ENCODE measurements at regions not wholly inside any gene's neighbourhood (a gene's known extent, or its start where the extent isn't known, plus 50 kb on each side); places are given as distances from the start of the nearest gene placed in this dataset.

GRCh38 chr12:20011200-20011599, 357.1 kb upstream of the PDE3A start:
- Histone ChIP-seq H3K36me3 (ENCODE audit: insufficient read depth, low read length) (no peaks in the 10 kb centered on the region), H3K4me1 (ENCODE audit: insufficient read depth, low read length) (no peaks in the 10 kb centered on the region), H3K27me3 (ENCODE audit: control insufficient read depth in 1 of 2, insufficient read depth in 2 of 2, low read length in 2 of 2) (no peaks in the 10 kb centered on the region), H3K27ac (ENCODE audit: low read depth in 1 of 2, low read length in 2 of 2) (no peak overlapping the region), H3K9me3 (ENCODE audit: control insufficient read depth in 1 of 2, insufficient read depth in 1 of 2, low read length in 2 of 2) (peaks cover 0 to 7% of the 10 kb centered on the region in 2 experiments), H3K4me3 (ENCODE audit: low read length) (no peak overlapping the region)
- ATAC-seq (ENCODE audit: poor library complexity) (no peak), DNase-seq (no peak)
- CTCF ChIA-PET = no interaction called here
- Mint-ChIP-seq H3K9me3 (peaks cover 3% of the 10 kb centered on the region), H3K27ac (no peak overlapping the region), H3K4me1 (ENCODE audit: low read depth) (no peaks in the 10 kb centered on the region), H3K36me3 (ENCODE audit: low read depth) (no peaks in the 10 kb centered on the region), H3K27me3 (no peaks in the 10 kb centered on the region), H3K4me3 (no peak overlapping the region)
- intact Hi-C loops (cut with DNase I, micrococcal nuclease) = no loop called here
- POLR2A ChIA-PET = no interaction called here
- TF ChIP-seq, protein P1, sequence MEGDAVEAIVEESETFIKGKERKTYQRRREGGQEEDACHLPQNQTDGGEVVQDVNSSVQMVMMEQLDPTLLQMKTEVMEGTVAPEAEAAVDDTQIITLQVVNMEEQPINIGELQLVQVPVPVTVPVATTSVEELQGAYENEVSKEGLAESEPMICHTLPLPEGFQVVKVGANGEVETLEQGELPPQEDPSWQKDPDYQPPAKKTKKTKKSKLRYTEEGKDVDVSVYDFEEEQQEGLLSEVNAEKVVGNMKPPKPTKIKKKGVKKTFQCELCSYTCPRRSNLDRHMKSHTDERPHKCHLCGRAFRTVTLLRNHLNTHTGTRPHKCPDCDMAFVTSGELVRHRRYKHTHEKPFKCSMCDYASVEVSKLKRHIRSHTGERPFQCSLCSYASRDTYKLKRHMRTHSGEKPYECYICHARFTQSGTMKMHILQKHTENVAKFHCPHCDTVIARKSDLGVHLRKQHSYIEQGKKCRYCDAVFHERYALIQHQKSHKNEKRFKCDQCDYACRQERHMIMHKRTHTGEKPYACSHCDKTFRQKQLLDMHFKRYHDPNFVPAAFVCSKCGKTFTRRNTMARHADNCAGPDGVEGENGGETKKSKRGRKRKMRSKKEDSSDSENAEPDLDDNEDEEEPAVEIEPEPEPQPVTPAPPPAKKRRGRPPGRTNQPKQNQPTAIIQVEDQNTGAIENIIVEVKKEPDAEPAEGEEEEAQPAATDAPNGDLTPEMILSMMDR (IDR thresholded peaks at IDR 0.05) = no peak

DNA sequence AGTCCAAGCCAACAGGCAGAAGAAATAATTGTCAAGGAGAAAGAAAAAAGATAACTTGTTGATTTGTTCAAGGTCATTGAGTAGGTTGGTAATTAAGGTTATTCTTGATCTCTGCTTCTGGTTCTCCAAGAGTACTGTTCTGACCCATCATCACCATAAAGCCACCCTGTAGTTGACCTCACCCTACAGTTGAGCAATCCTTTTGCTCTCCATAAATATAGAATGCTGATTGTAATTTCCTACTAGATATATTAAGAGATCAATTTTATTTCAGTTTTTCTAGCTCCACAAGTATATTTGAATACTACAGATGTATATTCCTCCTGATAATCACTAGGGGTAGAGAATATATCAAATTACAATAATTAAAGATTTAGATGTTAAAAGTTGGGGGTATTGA, 350.5 kb upstream of the PDE3A start:
- Mint-ChIP-seq H3K9me3 (no peaks in the 10 kb centered on the region), H3K36me3 (ENCODE audit: low read depth) (no peaks in the 10 kb centered on the region), H3K4me1 (ENCODE audit: low read depth) (no peaks in the 10 kb centered on the region), H3K27me3 (no peaks in the 10 kb centered on the region), H3K4me3 (no peak overlapping the region), H3K27ac (no peak overlapping the region)
- no peak for ATAC-seq (ENCODE audit: poor library complexity)
- CTCF ChIA-PET = no interaction called here
- Histone ChIP-seq H3K36me3 (ENCODE audit: insufficient read depth, low read length) (no peaks in the 10 kb centered on the region), H3K27ac (ENCODE audit: low read depth in 1 of 2, low read length in 2 of 2) (no peak overlapping the region), H3K4me1 (ENCODE audit: insufficient read depth, low read length) (no peaks in the 10 kb centered on the region), H3K27me3 (ENCODE audit: control insufficient read depth in 1 of 2, insufficient read depth in 2 of 2, low read length in 2 of 2) (no peaks in the 10 kb centered on the region), H3K4me3 (ENCODE audit: low read length) (no peak overlapping the region), H3K9me3 (ENCODE audit: control insufficient read depth in 1 of 2, insufficient read depth in 1 of 2, low read length in 2 of 2) (peaks cover 0 to 4% of the 10 kb centered on the region in 2 experiments)
- POLR2A ChIA-PET = no interaction called here
- DNase-seq = no peak
- intact Hi-C loops (cut with DNase I, micrococcal nuclease) = no loop called here
- TF ChIP-seq, protein P1 (IDR thresholded peaks at IDR 0.05) = no peak

- H3K36me3 ChIP-seq (ENCODE audit: insufficient read depth, low read length) = no peaks in the 10 kb centered on the region
- TF ChIP-seq, protein P1 (IDR thresholded peaks at IDR 0.05) = no peak
- CTCF ChIA-PET = no interaction called here
- H3K27ac ChIP-seq (ENCODE audit: low read depth in 1 of 2, low read length in 2 of 2) = no peak overlapping the region
- H3K4me1 Mint-ChIP-seq (ENCODE audit: low read depth) = no peaks in the 10 kb centered on the region
- H3K36me3 Mint-ChIP-seq (ENCODE audit: low read depth) = no peaks in the 10 kb centered on the region
- peaks cover 0 to 4% of the 10 kb centered on the region in 2 experiments for H3K9me3 ChIP-seq (ENCODE audit: control insufficient read depth in 1 of 2, insufficient read depth in 1 of 2, low read length in 2 of 2)
- no peak for DNase-seq
- no peaks in the 10 kb centered on the region for H3K27me3 Mint-ChIP-seq
- no peaks in the 10 kb centered on the region for H3K9me3 Mint-ChIP-seq
- no peaks in the 10 kb centered on the region for H3K27me3 ChIP-seq (ENCODE audit: control insufficient read depth in 1 of 2, insufficient read depth in 2 of 2, low read length in 2 of 2)
- H3K27ac Mint-ChIP-seq = no peak overlapping the region
- H3K4me3 ChIP-seq (ENCODE audit: low read length) = no peak overlapping the region
- intact Hi-C loops (cut with DNase I, micrococcal nuclease) = no loop called here
- no peak overlapping the region for H3K4me3 Mint-ChIP-seq
- no peak for ATAC-seq (ENCODE audit: poor library complexity)
- POLR2A ChIA-PET = no interaction called here
- no peaks in the 10 kb centered on the region for H3K4me1 ChIP-seq (ENCODE audit: insufficient read depth, low read length)
Measured at GRCh38 chr12:20018406-20018805, 349.9 kb upstream of the PDE3A start.

Measured in CD4-positive, alpha-beta T cell (primary cell).